ENCODE measurements at regions not wholly inside any gene's neighbourhood (a gene's known extent, or its start where the extent isn't known, plus 50 kb on each side); places are given as distances from the start of the nearest gene placed in this dataset.

DNA sequence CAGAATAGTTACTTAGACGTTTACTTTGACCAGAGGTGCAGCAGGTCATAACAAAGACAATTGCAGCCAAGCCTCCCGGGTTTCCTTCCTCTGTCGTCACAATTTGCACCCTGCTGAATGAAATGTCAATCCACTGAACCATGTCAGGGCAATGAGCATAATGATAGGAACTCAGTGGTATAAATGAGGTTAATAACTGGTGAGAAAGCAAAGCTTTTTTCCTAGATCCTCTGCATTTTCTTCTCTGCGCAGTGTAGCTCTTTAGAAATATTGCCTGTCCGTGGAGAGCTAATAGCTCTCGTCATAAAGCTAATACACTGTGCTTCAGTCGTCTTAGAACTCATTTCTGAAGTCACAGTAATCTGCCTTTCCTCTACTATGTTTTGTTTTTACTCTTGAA is 1960.1 kb upstream of the ADGRL3 start:
- TF ChIP-seq EZH2 (IDR thresholded peaks at IDR 0.05; ENCODE audit: insufficient read depth, poor library complexity, severe bottlenecking) (no peak), EZH2phosphoT487 (IDR thresholded peaks at IDR 0.05; ENCODE audit: insufficient read depth, low read depth) (no peak)

All from GM23248 (cell line).